GM19238 (cell line): ENCODE measurements at regions not wholly inside any gene's neighbourhood (a gene's known extent, or its start where the extent isn't known, plus 50 kb on each side); places are given as distances from the start of the nearest gene placed in this dataset.

Source experiments
- DNase-seq: peaks from one replicate; pipeline ENCODE4 v3.0.0; 2011; ENCODE audit warnings: low spot score; ENCODE audit not compliant: insufficient read length

GRCh38 chr4:127131527-127131926, 501.2 kb upstream of the INTU start:
- DNase-seq = no peak

- DNase-seq = no peak
These were observed 498.3 kb upstream of the INTU start for GRCh38 chr4:127134490-127134889.

- DNase-seq = no peak
These were observed 494.2 kb upstream of the INTU start for GRCh38 chr4:127138586-127138985.

- no peak for DNase-seq
These were observed 492.9 kb upstream of the INTU start for GRCh38 chr4:127139788-127140286.

GRCh38 chr4:127140306-127140705, 492.5 kb upstream of the INTU start:
- DNase-seq = no peak

- no peak for DNase-seq
These were observed 490.9 kb upstream of the INTU start for GRCh38 chr4:127141856-127142255.

- DNase-seq = no peak
These were observed 489.1 kb upstream of the INTU start for GRCh38 chr4:127143460-127144195.

- DNase-seq = no peak
These were observed 487.7 kb upstream of the INTU start for GRCh38 chr4:127145006-127145540.

GRCh38 chr4:127148165-127148564, 484.6 kb upstream of the INTU start:
- DNase-seq = no peak

GRCh38 chr4:127149086-127149485, 483.7 kb upstream of the INTU start:
- no peak for DNase-seq

GRCh38 chr4:127151941-127152340, 480.8 kb upstream of the INTU start:
- no peak for DNase-seq

GRCh38 chr4:127155116-127155515, 477.6 kb upstream of the INTU start:
- no peak for DNase-seq

- no peak for DNase-seq
These were observed 477.2 kb upstream of the INTU start for GRCh38 chr4:127155555-127155954.

GRCh38 chr4:127162741-127163140, 470.0 kb upstream of the INTU start:
- DNase-seq = no peak

- DNase-seq = no peak
These were observed 466.8 kb upstream of the INTU start for GRCh38 chr4:127165971-127166370.

- DNase-seq = no peak
These were observed 458.6 kb upstream of the INTU start for GRCh38 chr4:127174201-127174600.

- DNase-seq = no peak
These were observed 458.1 kb upstream of the INTU start for GRCh38 chr4:127174616-127175015.

GRCh38 chr4:127179256-127180087, 453.3 kb upstream of the INTU start:
- DNase-seq = no peak

- no peak for DNase-seq
These were observed 451.8 kb upstream of the INTU start for GRCh38 chr4:127181001-127181400.

GRCh38 chr4:127182687-127183086, 450.1 kb upstream of the INTU start:
- no peak for DNase-seq

- no peak for DNase-seq
These were observed 443.9 kb upstream of the INTU start for GRCh38 chr4:127188847-127189246.

- no peak for DNase-seq
These were observed 438.5 kb upstream of the INTU start for GRCh38 chr4:127194281-127194680.
